PC-3 (cell line): ENCODE measurements at regions not wholly inside any gene's neighbourhood (a gene's known extent, or its start where the extent isn't known, plus 50 kb on each side); places are given as distances from the start of the nearest gene placed in this dataset.

Experiments
- CTCF ChIP-seq: fragments of 300-600 bp; sonication (generic); conservative IDR thresholded peaks from 2 replicates; pipeline ENCODE4 v1.5.1; 2017; ENCODE audit warnings: antibody characterized with exemption, low read depth, mild to moderate bottlenecking, low read length
- EZH2 ChIP-seq: fragments of 300-600 bp; sonication (generic); IDR thresholded peaks from one replicate; pipeline ENCODE4 v1.6.1; 2017; ENCODE audit warnings: antibody characterized with exemption, mild to moderate bottlenecking, low read length; ENCODE audit not compliant: unreplicated experiment

GRCh38 chr4:138076561-138076960 lies 165.6 kb downstream of the SLC7A11 start:
- TF ChIP-seq CTCF (no peak), EZH2 (no peak)
